ENCODE measurements at regions not wholly inside any gene's neighbourhood (a gene's known extent, or its start where the extent isn't known, plus 50 kb on each side); places are given as distances from the start of the nearest gene placed in this dataset.

- H3K9me3 ChIP-seq (ENCODE audit: control insufficient read depth in 2 of 2, insufficient read depth in 1 of 2, low read depth in 1 of 2, low read length in 1 of 2) = peaks cover 0 to 4% of the 10 kb centered on the region in 2 donors
- FAIRE-seq (no peak), DNase-seq (no peak)
- no peaks in the 10 kb centered on the region for H3K27me3 ChIP-seq (ENCODE audit: control insufficient read depth in 3 of 3, insufficient read depth in 3 of 3, low read length in 3 of 3)
- no peak overlapping the region for H3K4me3 ChIP-seq (ENCODE audit: low read depth in 1 of 3, low read length in 3 of 3)
- WGBS, 3 donors = 84 to 93% (median 93%) methylated on average over 2 of the region's 2 CpGs
- H3K36me3 ChIP-seq (ENCODE audit: control insufficient read depth in 3 of 3, insufficient read depth in 2 of 3, low read depth in 1 of 3, low read length in 3 of 3) = no peaks in the 10 kb centered on the region
- H3K4me1 ChIP-seq (ENCODE audit: control insufficient read depth in 3 of 3, insufficient read depth in 2 of 3, low read depth in 1 of 3, low read length in 2 of 3) = no peaks in the 10 kb centered on the region
- no peak overlapping the region for H3K27ac ChIP-seq (ENCODE audit: low read depth in 1 of 3, low read length in 2 of 3)
Observed at GRCh38 chr11:130573767-130574166, 125.3 kb downstream of the ADAMTS15 start.

GRCh38 chr11:130574740-130575139 lies 126.3 kb downstream of the ADAMTS15 start:
- 83 to 91% (median 87%) methylated on average over 2 of the region's 2 CpGs for WGBS, 3 donors
- Histone ChIP-seq H3K27me3 (ENCODE audit: control insufficient read depth in 3 of 3, insufficient read depth in 3 of 3, low read length in 3 of 3) (no peaks in the 10 kb centered on the region), H3K4me3 (ENCODE audit: low read depth in 1 of 3, low read length in 3 of 3) (no peak overlapping the region), H3K9me3 (ENCODE audit: control insufficient read depth in 2 of 2, insufficient read depth in 1 of 2, low read depth in 1 of 2, low read length in 1 of 2) (peaks cover 0 to 10% of the 10 kb centered on the region in 2 donors), H3K36me3 (ENCODE audit: control insufficient read depth in 3 of 3, insufficient read depth in 2 of 3, low read depth in 1 of 3, low read length in 3 of 3) (no peaks in the 10 kb centered on the region), H3K4me1 (ENCODE audit: control insufficient read depth in 3 of 3, insufficient read depth in 2 of 3, low read depth in 1 of 3, low read length in 2 of 3) (no peaks in the 10 kb centered on the region), H3K27ac (ENCODE audit: low read depth in 1 of 3, low read length in 2 of 3) (no peak overlapping the region)
- no peak for DNase-seq
- FAIRE-seq = no peak

GRCh38 chr11:130576146-130576545 lies 127.7 kb downstream of the ADAMTS15 start:
- peaks cover 0 to 7% of the 10 kb centered on the region in 2 donors for H3K9me3 ChIP-seq (ENCODE audit: control insufficient read depth in 2 of 2, insufficient read depth in 1 of 2, low read depth in 1 of 2, low read length in 1 of 2)
- WGBS, 3 donors = 82 to 90% (median 83%) methylated on average over 7 of the region's 7 CpGs
- no peak for FAIRE-seq

GRCh38 chr11:130578738-130579368 lies 130.4 kb downstream of the ADAMTS15 start:
- no peak overlapping the region for H3K27ac ChIP-seq (ENCODE audit: low read depth in 1 of 3, low read length in 2 of 3)
- H3K9me3 ChIP-seq (ENCODE audit: control insufficient read depth in 2 of 2, insufficient read depth in 1 of 2, low read depth in 1 of 2, low read length in 1 of 2) = peaks cover 0 to 7% of the 10 kb centered on the region in 2 donors
- H3K27me3 ChIP-seq (ENCODE audit: control insufficient read depth in 3 of 3, insufficient read depth in 3 of 3, low read length in 3 of 3) = no peaks in the 10 kb centered on the region
- no peaks in the 10 kb centered on the region for H3K36me3 ChIP-seq (ENCODE audit: control insufficient read depth in 3 of 3, insufficient read depth in 2 of 3, low read depth in 1 of 3, low read length in 3 of 3)
- no peaks in the 10 kb centered on the region for H3K4me1 ChIP-seq (ENCODE audit: control insufficient read depth in 3 of 3, insufficient read depth in 2 of 3, low read depth in 1 of 3, low read length in 2 of 3)
- 75 to 85% (median 76%) methylated on average over 8 of the region's 8 CpGs for WGBS, 3 donors
- H3K4me3 ChIP-seq (ENCODE audit: low read depth in 1 of 3, low read length in 3 of 3) = no peak overlapping the region
- DNase-seq (no peak), FAIRE-seq (no peak)

More at GRCh38 chr11:130576146-130576545, 127.7 kb downstream of the ADAMTS15 start:
- Histone ChIP-seq H3K36me3 (ENCODE audit: control insufficient read depth in 3 of 3, insufficient read depth in 2 of 3, low read depth in 1 of 3, low read length in 3 of 3) (no peaks in the 10 kb centered on the region), H3K4me3 (ENCODE audit: low read depth in 1 of 3, low read length in 3 of 3) (no peak overlapping the region), H3K4me1 (ENCODE audit: control insufficient read depth in 3 of 3, insufficient read depth in 2 of 3, low read depth in 1 of 3, low read length in 2 of 3) (no peaks in the 10 kb centered on the region), H3K27ac (ENCODE audit: low read depth in 1 of 3, low read length in 2 of 3) (no peak overlapping the region), H3K27me3 (ENCODE audit: control insufficient read depth in 3 of 3, insufficient read depth in 3 of 3, low read length in 3 of 3) (no peaks in the 10 kb centered on the region)
- DNase-seq = no peak

- FAIRE-seq (no peak), DNase-seq (no peak)
- Histone ChIP-seq H3K27ac (ENCODE audit: low read depth in 1 of 3, low read length in 2 of 3) (peak overlapping the region in 1 of 3 donors; percentile 52), H3K9me3 (ENCODE audit: control insufficient read depth in 2 of 2, insufficient read depth in 1 of 2, low read depth in 1 of 2, low read length in 1 of 2) (peaks cover 0 to 7% of the 10 kb centered on the region in 2 donors), H3K4me3 (ENCODE audit: low read depth in 1 of 3, low read length in 3 of 3) (no peak overlapping the region), H3K27me3 (ENCODE audit: control insufficient read depth in 3 of 3, insufficient read depth in 3 of 3, low read length in 3 of 3) (no peaks in the 10 kb centered on the region), H3K36me3 (ENCODE audit: control insufficient read depth in 3 of 3, insufficient read depth in 2 of 3, low read depth in 1 of 3, low read length in 3 of 3) (no peaks in the 10 kb centered on the region), H3K4me1 (ENCODE audit: control insufficient read depth in 3 of 3, insufficient read depth in 2 of 3, low read depth in 1 of 3, low read length in 2 of 3) (no peaks in the 10 kb centered on the region)
- 32 to 48% (median 36%) methylated on average over 4 of the region's 4 CpGs for WGBS, 3 donors
Observed at GRCh38 chr11:130580372-130580771, 131.9 kb downstream of the ADAMTS15 start.

- FAIRE-seq = no peak
- H3K9me3 ChIP-seq (ENCODE audit: control insufficient read depth in 2 of 2, insufficient read depth in 1 of 2, low read depth in 1 of 2, low read length in 1 of 2) = peaks cover 0 to 7% of the 10 kb centered on the region in 2 donors
- no peak for DNase-seq
- H3K36me3 ChIP-seq (ENCODE audit: control insufficient read depth in 3 of 3, insufficient read depth in 2 of 3, low read depth in 1 of 3, low read length in 3 of 3) = no peaks in the 10 kb centered on the region
- H3K4me1 ChIP-seq (ENCODE audit: control insufficient read depth in 3 of 3, insufficient read depth in 2 of 3, low read depth in 1 of 3, low read length in 2 of 3) = no peaks in the 10 kb centered on the region
- H3K27me3 ChIP-seq (ENCODE audit: control insufficient read depth in 3 of 3, insufficient read depth in 3 of 3, low read length in 3 of 3) = no peaks in the 10 kb centered on the region
- peak overlapping the region in 1 of 3 donors; percentile 64 for H3K27ac ChIP-seq (ENCODE audit: low read depth in 1 of 3, low read length in 2 of 3)
- H3K4me3 ChIP-seq (ENCODE audit: low read depth in 1 of 3, low read length in 3 of 3) = no peak overlapping the region
- whole genome bisulfite sequencing, 3 donors = 62 to 79% (median 65%) methylated on average over 5 of the region's 5 CpGs
Observed at GRCh38 chr11:130580891-130581492, 132.5 kb downstream of the ADAMTS15 start.

GRCh38 chr11:130581646-130582045 lies 133.2 kb downstream of the ADAMTS15 start:
- Histone ChIP-seq H3K4me1 (ENCODE audit: control insufficient read depth in 3 of 3, insufficient read depth in 2 of 3, low read depth in 1 of 3, low read length in 2 of 3) (no peaks in the 10 kb centered on the region), H3K9me3 (ENCODE audit: control insufficient read depth in 2 of 2, insufficient read depth in 1 of 2, low read depth in 1 of 2, low read length in 1 of 2) (peaks cover 0 to 7% of the 10 kb centered on the region in 2 donors), H3K27ac (ENCODE audit: low read depth in 1 of 3, low read length in 2 of 3) (peak overlapping the region in 1 of 3 donors; percentile 22), H3K36me3 (ENCODE audit: control insufficient read depth in 3 of 3, insufficient read depth in 2 of 3, low read depth in 1 of 3, low read length in 3 of 3) (no peaks in the 10 kb centered on the region), H3K4me3 (ENCODE audit: low read depth in 1 of 3, low read length in 3 of 3) (no peak overlapping the region), H3K27me3 (ENCODE audit: control insufficient read depth in 3 of 3, insufficient read depth in 3 of 3, low read length in 3 of 3) (no peaks in the 10 kb centered on the region)
- FAIRE-seq (no peak), DNase-seq (no peak)
- WGBS, 3 donors = 70 to 90% (median 79%) methylated on average over 2 of the region's 2 CpGs

GRCh38 chr11:130582176-130582575 lies 133.7 kb downstream of the ADAMTS15 start:
- Histone ChIP-seq H3K27me3 (ENCODE audit: control insufficient read depth in 3 of 3, insufficient read depth in 3 of 3, low read length in 3 of 3) (peaks cover 0 to 1% (median 0%) of the 10 kb centered on the region in 3 donors), H3K4me3 (ENCODE audit: low read depth in 1 of 3, low read length in 3 of 3) (no peak overlapping the region), H3K36me3 (ENCODE audit: control insufficient read depth in 3 of 3, insufficient read depth in 2 of 3, low read depth in 1 of 3, low read length in 3 of 3) (no peaks in the 10 kb centered on the region), H3K9me3 (ENCODE audit: control insufficient read depth in 2 of 2, insufficient read depth in 1 of 2, low read depth in 1 of 2, low read length in 1 of 2) (peaks cover 2 to 9% of the 10 kb centered on the region in 2 donors), H3K4me1 (ENCODE audit: control insufficient read depth in 3 of 3, insufficient read depth in 2 of 3, low read depth in 1 of 3, low read length in 2 of 3) (no peaks in the 10 kb centered on the region), H3K27ac (ENCODE audit: low read depth in 1 of 3, low read length in 2 of 3) (no peak overlapping the region)
- DNase-seq (no peak), FAIRE-seq (no peak)
- 88 to 92% (median 91%) methylated on average over 5 of the region's 5 CpGs for WGBS, 3 donors

Measured in small intestine (tissue), 7 donors.